ENCODE measurements at regions not wholly inside any gene's neighbourhood (a gene's known extent, or its start where the extent isn't known, plus 50 kb on each side); places are given as distances from the start of the nearest gene placed in this dataset.
"Not testable (repeated sequence)": the region's sequence is repeated elsewhere in the genome, so short reads cannot be mapped to it uniquely, and the experiment has no call there.

DNA sequence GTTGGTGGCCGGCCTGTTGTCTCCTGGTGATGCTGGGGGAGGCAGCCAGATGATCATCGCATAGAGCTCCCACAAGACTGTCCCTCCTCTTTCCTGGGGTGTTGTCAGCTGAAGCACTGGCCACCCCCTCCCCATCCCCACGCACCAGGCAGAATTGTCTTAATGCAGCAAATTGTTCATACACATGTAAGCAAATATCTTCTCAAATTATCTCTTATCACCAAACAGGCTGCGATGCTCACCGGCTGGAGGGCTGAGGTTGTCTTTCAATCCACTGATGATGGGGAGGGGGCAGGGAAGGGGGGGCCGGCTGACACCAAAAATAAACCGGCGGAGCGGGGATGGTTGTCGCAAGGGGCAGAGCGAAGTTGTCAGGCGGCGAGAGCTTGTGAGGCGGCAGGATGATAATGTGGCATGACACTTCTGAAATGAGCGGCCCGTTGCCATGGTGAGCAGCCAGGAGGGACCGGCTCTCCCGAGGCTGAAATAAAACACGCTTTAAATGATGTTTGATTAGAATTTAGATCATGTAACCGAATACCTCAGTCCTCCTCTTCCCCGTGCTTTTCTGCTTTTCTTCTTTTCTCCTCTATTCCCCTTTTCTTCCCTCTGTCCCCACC is 59.8 kb downstream of the MRM1 start:
- ATAC-seq = no peak

DNA sequence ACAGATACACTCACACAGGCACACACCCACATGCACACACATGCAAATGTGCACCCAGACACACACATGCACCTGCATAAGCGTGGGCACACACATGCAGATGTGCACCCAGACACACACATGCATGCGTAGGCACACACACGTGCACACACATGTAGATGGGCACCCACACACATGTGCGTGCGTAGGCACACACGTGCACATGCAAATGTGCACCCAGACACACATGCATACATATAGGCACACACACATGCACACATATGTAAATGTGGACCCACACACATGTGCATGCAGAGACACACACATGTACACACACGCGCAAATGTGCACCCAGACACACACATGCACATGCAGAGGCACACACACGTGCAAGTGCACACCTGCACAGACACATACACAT is 60.3 kb downstream of the MRM1 start:
- ATAC-seq = no peak

DNA sequence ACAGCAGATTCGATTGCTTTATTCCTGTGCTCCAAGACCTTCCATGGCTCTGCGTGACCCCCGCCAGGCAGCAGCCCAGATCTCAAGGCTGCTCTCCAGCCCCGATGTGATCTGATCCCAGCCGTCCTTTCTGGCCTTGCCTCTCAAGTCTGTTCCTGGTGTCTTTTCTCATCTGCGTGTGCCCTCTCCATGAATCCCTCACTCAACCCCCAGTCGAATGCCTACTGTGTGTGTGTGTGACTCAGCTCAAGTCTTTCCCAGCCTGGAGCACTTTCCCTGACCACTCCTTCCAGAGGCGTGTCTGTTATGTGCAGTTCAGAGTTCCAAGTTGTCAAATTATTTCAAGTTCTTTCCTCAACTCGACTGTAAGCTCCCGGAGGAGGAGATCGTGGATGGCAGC is 64.0 kb downstream of the MRM1 start:
- no peak for ATAC-seq

DNA sequence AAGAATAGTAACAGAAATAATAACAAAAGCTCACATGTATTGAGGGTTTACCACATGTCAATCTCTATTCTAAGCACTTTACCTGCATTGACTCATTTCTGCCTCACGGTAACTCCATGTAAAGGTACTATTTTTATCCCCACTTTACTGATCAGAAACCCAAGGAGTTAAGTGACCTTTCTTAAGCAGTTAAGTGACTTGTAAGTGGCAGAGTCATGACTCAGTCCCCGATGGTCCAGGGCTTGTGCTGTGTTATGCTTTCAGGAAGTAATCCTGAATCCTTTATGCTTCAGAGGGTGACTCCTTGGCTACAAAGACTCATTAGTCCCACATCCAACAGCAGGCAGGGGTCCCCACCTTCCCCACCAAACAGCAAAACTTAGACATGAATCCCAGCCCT is 66.5 kb downstream of the MRM1 start:
- no peak for ATAC-seq

DNA sequence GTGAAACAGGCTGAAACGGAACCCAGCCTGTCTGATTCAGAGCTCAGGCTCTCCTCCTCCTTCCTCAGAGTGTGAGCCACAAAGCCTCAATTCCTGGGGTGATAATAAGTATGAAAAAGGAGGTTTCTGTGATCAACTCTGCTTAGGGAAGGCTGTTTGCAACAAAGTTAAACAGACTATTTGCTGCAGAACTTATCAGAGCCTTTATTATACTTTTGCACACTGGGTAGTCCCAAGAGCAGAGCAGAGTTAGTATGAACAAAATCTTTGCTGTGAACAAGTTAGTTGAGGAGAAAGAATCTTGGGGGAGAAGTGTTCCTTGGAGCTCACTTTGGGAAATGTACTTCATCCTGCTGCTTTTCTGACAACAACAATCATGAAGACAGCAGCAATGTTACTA is 67.4 kb downstream of the MRM1 start:
- no peak for ATAC-seq

DNA sequence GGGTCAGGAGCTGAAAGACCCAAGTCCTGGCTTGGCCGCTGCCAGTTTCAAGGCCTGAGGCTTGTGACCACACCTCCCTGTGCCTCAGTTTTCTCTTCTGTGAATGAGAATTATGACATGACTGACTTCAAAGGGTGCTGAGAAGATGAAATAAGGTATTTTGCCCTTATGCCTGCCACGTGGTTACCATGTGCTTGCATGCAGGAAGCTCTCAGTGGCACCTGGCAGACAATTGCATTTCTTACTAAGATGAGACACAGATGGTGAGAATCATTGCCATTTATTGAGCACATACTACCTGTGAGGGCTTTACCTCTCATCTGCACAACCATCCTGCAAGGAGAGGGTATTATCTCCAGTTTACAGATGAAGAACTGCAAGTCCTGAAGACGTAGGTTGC is 69.8 kb downstream of the MRM1 start:
- ATAC-seq = no peak

DNA sequence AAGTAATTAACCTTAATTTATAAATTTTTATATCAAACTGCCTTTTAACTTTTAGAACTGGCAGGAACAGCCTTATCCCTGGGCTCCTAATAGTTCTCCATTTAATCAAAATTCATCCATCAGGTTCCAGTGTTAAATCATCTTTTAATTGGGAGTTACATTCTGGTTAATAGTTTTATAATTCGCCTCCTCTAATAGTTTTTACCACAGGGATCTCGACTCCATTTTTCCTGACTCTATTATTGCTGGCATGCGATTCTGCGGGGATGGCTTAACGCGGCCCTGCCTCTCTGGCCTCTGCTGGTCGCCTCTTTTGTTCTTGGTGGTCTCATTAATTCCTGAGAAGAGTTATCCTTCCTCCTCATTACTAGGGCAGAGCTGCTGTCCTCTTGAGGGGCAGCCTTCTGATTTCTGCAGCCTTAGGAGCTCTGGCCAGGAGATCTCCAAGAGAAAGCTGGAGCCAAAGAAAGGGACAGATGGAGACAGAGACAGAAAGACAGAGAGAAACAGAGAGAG is 71.1 kb downstream of the MRM1 start:
- no peak for ATAC-seq

DNA sequence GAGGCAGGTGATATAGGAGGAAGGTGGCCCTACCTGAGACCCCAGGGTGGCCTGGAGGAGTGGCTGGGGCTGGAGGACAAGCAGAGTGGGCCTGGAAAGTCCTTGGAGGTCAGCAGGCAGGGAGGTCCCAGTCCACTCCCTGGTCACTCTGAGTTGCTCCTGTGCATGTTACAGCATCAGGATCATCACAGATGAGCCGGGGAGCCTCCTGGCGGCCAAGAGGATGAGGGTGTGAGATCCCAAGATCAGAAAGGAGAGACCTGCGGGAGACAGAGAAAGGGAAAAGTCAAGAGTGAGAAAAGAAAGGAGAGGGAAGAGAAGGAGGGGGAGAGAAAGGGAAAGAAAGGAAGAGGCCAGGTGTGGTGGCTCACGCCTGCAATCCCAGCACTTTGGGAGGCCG is 71.7 kb downstream of the MRM1 start:
- ATAC-seq = no peak

DNA sequence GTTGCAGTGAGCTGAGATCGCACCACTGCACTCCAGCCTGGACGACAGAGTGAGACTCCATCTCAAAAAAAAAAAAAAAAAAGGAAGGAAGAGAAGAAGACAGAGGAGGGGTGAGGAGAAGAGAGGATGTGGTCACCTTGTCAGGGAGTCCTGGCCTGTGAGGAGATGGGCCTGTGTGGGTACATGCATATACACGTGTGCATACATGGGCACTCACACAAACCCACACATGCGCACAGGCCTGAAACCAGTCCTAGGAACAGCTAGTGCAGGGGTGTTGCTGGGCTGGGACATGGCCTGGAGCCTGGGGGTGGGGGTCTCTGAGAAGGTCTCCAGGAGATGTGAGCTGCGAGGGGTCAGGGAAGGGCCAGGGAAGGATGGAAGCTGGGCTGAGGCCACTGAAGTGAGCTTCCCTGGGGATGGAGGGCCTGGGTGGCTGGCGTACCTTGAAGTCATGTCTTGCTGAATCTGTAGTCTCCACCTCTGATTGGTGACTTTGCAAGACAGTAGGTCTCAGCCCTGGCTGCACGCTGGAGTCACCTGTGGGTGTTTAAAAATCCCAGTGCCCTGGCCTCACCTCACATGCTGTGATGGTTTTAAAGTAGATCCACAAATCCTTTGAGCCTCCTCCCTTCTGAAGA is 72.4 kb downstream of the MRM1 start:
- ATAC-seq = no peak

DNA sequence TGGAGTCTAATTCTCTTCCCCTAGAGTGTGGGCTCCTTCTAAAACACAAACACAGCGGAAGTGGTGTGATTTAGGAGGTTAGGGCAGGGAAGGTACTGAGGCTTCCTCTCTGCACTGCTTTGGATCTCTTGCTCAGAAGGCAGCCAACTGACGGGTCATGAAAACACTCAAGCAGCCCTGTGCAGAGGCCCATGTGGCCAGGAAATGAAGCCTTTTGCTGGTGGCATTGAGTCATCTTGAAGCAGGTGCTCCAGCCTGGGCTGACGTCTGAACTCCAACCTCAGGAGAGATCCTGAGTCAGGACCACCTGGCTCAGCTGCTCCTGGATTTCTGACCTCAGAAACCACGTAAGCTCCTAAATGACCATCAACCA is 72.9 kb downstream of the MRM1 start:
- ATAC-seq = no peak

DNA sequence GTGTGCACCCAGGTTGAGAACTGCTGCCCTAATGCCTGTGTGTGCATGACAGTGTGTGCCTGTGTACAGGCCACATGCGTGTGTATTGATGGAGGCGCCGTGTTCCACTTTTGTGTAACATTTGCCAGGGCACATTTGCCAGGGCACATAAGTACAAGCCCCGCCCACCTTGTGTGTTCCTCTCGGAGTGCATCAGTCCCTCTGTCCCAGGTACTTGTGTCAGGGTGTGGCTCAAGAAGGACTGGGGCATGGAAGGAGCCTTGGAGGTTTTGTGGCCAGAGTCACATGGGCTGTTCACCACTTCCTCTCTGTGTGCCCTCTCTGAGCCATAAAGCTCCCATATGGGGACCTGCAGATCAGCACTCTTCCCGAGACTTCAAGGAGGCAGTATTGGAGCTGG is 73.9 kb downstream of the MRM1 start:
- ATAC-seq = no peak

DNA sequence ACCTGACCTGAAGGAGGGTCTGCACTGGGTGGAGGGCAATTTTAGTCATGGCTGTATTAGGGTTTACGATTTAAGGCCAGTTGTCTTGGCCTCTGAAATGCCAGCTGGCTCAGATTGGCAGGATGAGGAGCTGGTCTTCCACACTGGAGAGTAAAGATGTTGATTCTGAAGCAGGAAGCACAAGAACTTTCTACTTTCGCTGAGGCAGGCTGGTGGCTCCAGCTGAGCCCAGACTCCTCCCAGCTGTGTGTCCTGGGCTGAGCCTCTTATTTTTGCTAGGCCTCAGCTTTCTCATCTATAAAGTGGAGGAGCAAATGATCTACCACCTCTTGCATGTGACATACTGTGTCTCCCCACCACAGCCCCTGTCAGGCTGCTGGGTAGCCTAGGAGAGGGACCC is 74.4 kb downstream of the MRM1 start:
- ATAC-seq = no peak

DNA sequence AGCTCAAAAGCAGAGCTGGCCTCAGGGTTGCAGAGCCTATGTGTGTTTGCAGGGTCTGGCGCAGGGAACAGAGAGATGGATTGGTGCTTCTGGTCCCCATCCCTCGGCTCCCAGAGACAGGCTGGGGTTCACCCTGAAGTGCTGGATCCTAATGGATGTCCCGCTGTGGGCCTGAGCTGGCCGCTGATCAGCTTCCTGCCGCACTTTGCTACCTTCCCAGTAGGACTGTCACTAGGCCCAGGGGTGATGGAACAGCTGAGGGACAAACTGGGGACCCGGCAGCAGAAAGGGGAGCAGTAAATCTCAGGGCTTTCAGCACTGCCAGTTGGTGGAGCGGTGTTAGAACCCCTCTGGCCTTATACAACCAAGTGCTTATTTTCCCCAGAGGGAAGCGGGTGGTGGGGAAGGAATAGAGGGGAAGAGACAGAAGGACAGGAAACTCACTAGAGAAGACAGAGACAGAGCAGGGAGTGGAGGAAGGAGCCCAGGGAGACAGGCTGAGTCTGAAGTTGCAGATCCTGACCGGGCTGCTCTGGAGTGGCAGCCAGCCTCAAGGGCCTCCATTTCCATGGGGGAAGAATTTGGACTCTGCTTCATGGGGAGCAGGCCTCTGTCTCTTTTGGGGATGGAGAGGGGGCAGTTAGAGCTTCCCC is 78.6 kb downstream of the MRM1 start:
- ATAC-seq = no peak

DNA sequence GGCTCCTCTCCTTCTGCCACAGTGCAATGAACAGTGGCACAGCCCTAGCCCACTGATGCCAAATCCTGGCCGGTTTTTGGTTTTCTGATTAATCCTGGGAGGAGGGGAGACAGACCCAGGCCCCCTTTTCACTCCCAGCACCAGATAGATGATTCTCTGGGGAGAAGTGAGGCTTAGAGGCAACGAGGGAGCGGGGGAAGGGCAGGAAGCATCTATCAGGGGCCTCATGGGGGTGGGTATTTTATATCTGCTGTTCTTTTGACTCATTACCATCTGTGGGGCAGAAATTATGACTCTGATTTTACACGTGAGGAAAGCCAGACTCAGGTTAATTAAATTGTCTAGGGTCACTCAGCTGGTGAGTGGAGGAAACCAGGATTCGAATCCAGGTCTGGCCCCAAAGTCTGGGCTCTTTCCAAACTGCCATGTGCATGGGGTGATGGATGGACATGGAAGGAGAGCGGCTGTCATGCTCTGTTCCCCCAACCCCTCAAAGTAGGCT is 79.4 kb downstream of the MRM1 start:
- no peak for ATAC-seq

DNA sequence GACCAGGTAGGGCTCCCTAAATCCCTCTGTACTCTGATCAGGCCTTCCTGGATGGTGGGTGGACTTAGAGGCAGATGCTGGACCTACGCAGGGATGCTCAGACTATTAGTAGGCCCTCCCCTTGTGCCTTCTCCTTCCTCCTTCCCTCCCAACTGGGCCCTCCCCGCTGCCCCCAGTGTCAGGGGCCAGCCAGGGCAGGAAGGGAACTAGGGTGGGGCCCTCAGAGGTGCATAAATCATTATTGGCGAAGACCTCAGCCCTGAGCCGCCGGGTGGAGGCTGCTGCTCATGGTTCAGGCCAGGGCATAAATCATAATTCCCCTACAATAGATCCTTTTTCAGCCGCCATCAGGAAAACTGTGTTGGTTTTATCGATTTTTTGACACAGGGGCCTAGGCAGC is 81.4 kb downstream of the MRM1 start:
- no peak for ATAC-seq

DNA sequence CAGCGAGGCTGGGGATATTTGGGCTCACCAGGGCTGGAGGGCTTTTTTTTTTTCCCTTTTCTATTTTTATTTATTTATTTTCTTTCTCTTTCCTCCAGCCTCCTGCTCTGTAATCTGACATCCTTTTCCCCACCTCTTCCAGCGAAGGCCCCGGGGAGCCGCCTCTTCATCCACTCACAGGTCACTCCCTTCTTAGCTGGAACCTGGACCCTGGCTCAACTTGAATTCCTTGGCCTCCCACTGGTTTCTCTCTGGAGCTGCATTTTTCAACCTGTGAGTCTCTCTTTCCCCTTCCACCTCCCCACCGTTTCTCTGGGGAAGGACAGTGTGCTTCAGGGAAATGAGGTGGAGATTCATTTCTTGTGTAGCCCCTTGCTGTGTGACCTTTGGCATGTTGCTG is 82.0 kb downstream of the MRM1 start:
- no peak for ATAC-seq

DNA sequence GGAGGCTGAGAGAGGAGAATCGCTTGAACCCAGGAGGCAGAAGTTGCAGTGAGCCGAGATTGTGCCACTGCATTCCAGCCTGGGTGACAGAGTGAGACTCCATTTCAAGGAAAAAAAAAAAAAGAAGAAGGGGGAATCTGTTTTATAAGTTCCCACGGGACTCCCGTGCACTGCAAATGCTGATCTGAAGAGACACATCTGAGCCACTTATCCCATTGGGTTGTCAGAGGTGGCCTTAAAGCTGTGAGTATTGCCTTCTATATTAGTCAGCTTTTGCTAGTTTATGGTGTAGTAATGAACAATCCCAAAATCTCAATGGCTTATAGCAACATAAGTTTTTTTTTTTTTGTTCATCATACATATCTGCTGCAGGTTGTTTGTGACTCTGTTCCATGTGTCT is 82.8 kb downstream of the MRM1 start:
- no peak for ATAC-seq

DNA sequence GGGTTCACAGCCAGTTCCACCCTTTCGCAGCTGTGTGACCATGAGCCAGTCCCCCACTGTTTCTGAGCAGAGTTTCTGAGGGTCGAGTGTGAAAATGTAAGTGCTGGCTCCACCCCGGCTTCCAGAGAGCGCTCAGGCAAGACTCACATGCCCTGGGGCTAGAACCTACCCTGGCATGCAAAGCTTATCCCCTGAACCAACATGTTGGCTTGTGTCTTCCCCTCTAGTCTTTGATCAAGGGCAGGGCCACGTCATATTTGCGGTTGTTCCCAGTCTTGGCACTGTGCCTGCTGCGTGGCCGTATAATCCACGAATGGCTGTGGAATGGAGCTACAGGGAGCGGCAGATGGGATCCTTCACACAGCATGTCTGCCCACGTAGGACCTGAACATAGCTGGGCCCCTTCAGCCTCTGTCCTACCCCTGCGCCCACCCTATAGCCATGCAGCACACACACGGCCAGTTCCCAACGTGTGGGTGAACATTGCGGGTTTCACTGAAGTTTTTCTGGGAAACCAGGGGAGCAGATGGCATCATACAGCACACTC is 84.8 kb downstream of the MRM1 start:
- no peak for ATAC-seq

DNA sequence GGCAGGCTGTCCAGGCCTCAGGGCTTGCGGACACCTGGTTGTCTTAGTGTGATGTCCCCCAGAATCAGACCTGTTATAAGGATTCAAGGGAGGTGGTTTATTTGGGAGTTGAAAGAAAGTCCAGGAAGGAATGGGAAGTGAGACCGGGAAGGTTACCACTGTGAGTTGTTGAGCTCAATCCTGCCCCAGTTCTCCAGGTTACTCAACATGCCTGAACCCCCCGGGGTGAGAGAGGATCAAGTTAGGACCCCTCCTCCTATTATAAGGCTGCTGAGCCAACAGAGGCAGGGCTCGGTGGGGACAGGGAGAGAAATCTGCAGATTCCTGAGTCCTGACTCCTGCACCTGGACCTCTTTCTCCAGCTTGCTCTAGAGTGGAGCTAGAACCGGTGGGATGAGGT is 86.4 kb downstream of the MRM1 start:
- ATAC-seq = no peak

DNA sequence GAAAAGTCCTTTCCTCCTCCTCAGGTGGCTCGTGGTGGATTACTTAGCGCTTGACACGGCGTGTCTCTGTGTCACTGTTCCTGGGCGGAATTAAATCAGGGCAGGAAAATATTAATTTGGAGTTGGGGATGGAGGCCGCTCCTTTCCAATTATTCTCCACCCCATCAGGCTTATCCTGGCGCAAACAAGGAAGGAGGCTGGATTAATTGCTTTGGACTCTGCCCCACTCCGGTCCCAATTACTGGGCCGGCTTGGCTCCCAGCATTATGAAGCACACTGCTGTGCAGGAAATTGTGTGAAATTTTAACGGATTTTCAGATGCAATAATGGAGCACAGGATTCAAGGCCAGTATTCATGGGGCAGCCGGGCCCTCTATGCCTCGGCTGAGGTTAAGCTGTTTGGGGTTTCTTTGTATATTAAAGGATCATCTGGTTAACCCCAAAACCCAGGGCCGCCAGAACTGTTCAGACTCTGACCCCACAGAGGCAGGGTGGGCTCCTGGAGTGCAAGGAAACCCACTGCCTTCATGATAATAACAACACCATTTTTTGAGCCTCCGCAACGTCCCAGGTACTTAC is 87.8 kb downstream of the MRM1 start:
- ATAC-seq = no peak

DNA sequence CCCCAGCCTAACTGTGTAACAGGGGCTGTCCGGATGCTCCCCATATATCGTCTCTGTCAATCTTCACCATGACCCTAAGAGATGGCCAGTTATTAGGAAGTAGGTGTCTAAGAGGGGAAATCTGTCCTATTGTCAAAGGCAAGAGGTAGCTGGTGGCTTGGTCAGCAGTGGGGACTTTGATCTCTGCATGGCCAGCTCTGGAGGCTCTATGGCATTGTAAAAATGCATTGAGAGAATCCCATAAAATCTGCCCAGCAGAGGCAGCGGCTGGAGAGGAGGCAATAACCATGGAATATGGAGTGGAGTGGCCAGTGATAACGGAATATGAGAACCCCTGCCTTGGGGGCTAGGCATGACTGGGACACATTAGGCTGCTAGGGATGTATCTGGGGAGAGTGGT is 88.8 kb downstream of the MRM1 start:
- ATAC-seq = no peak

DNA sequence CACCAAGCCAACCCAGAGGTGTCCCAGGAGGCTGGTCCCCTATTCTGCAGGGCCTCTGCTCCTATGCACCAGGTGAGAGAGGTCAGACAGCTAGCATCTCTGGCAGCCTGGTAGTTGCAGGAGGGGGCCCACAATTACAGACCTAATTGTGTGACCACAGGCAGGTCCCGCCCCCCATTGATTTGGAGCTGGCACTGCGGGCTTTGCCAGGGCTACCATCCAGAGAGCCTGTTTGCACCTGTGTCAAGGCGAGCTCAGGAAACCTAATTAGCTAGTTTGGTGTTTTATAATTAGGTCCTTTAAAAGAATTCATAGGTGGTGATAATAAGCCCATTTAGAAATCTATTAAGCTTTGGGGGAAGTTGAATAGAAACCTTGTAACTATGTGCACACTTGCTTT is 90.2 kb downstream of the MRM1 start:
- no peak for ATAC-seq

DNA sequence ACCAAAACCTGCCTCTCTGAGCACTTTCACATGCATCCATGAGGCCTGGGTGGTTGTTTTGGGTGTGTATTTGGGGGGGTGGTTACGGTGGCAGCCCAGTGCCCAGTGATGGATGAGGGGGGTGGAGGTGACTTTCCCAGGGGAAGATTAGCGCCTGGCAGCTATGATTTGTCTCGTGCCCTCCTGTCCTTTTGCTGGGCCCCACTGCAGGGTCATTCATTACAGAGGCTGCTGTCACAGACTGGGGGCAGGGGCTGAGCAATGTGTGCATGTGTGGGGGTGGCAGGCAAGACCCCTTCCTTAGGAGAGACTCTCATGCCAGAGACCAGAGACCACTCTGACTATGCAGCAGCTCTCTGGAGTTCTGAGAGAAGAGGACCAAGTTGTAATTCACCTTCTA is 93.7 kb downstream of the MRM1 start:
- no peak for ATAC-seq

DNA sequence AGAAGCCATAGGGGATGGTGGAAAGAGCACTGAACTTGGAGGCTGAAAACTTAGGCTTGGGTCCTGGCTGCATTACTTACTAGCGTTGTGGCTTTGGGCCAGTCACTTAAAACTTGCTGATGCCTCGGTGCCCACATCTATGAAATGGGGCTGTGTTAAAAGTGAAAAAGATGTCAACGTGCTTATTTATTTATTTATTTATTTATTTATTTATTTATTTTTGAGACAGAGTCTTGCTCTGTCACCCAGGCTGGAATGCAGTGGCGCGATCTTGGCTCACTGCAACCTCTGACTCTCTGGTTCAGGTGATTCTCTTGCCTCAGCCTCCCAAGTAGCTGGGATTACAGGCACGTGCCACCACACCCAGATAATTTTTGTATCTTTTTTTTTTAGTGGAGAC is 94.3 kb downstream of the MRM1 start:
- ATAC-seq = not testable (repeated sequence)
